Mesothelial cell of epicardium (in vitro differentiated cells): ENCODE measurements at regions not wholly inside any gene's neighbourhood (a gene's known extent, or its start where the extent isn't known, plus 50 kb on each side); places are given as distances from the start of the nearest gene placed in this dataset.

ENCODE experiments used
- DNase-seq, 2 experiments: peaks; one replicate each; pipeline ENCODE4 v3.0.0; 2021; ENCODE audit warnings: low spot score in 2 of 2; ENCODE audit not compliant: unreplicated experiment in 2 of 2
- H3K27ac Mint-ChIP-seq: 2 replicates; pipeline ENCODE4 v1.8.0; 2021; ENCODE audit warnings: mixed read lengths
- H3K27me3 Mint-ChIP-seq: 2 replicates; pipeline ENCODE4 v1.8.0; 2021; ENCODE audit warnings: low read depth, mixed read lengths
- H3K36me3 Mint-ChIP-seq: 2 replicates; pipeline ENCODE4 v1.8.0; 2021; ENCODE audit warnings: mixed read lengths
- H3K4me1 Mint-ChIP-seq: 2 replicates; pipeline ENCODE4 v1.8.0; 2021; ENCODE audit warnings: mixed read lengths
- H3K4me3 Mint-ChIP-seq: 2 replicates; pipeline ENCODE4 v1.8.0; 2021; ENCODE audit warnings: mild to moderate bottlenecking, moderate library complexity, mixed read lengths
- H3K9me3 Mint-ChIP-seq: 2 replicates; pipeline ENCODE4 v1.8.0; 2021; ENCODE audit warnings: mixed read lengths
- TF ChIP-seq, protein P1 (sequence below): fragments of 200-600 bp; sonication (generic); IDR thresholded peaks from one replicate; pipeline ENCODE4 v1.5.0; 2021; ENCODE audit warnings: antibody characterized with exemption; ENCODE audit not compliant: unreplicated experiment

DNA sequence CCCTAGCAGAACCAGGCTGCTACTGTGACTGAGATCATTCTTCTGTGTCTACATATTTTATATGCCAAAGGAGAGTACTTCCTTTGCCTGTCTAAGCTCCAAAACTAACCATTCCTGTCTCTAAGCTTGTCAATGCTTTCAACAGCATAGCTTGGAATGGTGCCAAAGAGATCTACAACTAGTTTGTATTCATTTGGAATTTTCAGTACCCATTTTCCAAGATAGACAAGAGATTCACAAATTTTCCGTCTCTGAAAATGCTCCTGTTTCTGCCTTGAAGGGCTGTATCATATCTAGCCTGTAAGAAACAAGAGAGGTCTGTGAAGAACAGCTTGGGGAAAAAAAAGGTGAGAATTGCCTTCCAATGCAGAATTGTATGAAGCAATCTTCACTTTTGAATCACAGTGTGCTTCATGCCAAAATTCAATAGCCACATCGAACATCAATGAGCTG, 334.4 kb upstream of the ACTBL2 start:
- H3K4me1 Mint-ChIP-seq = peaks cover 23% of the 10 kb centered on the region
- H3K27ac Mint-ChIP-seq = peak overlapping the region; percentile 52
- H3K36me3 Mint-ChIP-seq = peaks cover 3% of the 10 kb centered on the region
- no peak overlapping the region for H3K4me3 Mint-ChIP-seq
- TF ChIP-seq, protein P1, sequence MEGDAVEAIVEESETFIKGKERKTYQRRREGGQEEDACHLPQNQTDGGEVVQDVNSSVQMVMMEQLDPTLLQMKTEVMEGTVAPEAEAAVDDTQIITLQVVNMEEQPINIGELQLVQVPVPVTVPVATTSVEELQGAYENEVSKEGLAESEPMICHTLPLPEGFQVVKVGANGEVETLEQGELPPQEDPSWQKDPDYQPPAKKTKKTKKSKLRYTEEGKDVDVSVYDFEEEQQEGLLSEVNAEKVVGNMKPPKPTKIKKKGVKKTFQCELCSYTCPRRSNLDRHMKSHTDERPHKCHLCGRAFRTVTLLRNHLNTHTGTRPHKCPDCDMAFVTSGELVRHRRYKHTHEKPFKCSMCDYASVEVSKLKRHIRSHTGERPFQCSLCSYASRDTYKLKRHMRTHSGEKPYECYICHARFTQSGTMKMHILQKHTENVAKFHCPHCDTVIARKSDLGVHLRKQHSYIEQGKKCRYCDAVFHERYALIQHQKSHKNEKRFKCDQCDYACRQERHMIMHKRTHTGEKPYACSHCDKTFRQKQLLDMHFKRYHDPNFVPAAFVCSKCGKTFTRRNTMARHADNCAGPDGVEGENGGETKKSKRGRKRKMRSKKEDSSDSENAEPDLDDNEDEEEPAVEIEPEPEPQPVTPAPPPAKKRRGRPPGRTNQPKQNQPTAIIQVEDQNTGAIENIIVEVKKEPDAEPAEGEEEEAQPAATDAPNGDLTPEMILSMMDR = no peak
- H3K27me3 Mint-ChIP-seq = no peaks in the 10 kb centered on the region
- DNase-seq = no peak
- peaks cover 7% of the 10 kb centered on the region for H3K9me3 Mint-ChIP-seq

DNA sequence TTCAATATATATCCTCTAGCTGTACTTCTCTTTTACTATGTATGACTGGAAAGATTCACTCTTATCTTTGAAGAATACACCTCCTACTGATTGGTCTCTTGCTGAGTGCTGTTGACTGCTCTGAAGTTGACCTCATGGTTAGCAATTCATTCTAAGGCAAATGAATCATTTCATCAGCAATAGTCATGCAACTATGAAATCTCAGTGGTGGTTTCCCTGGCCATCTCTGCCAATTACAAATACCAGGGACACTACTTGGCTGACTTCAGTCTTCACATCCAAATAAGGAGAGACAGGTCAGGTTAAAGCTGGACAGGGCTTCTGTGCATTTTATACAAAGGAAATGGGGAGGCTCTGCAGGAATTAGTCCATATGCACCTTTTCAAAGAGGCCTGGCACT, 333.5 kb upstream of the ACTBL2 start:
- H3K9me3 Mint-ChIP-seq = peaks cover 4% of the 10 kb centered on the region
- TF ChIP-seq, protein P1 = no peak

DNA sequence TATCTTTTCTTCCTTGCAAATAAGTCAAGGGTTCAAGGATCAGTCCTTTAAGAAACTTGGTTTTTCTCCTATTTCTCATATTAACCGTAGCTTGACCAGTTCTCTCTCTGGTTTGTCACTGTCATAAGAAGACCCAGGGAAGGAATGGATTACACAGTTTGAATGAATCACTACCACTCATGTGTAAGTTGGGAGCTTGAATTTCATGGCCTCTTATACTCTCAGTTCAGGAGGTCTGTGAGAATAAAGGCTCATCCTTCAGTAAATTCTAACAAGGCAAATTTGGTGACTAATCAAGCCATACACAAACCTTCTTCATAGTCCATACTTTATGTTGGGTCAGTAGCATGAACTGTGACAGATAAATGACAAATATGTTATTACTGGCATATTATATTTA, 323.1 kb upstream of the ACTBL2 start:
- Mint-ChIP-seq H3K4me3 (no peak overlapping the region), H3K4me1 (peaks cover 17% of the 10 kb centered on the region), H3K27me3 (no peaks in the 10 kb centered on the region), H3K27ac (no peak overlapping the region), H3K9me3 (peaks cover 7% of the 10 kb centered on the region), H3K36me3 (no peaks in the 10 kb centered on the region)
- TF ChIP-seq, protein P1 = no peak
- no peak for DNase-seq

More for the DNA sequence above, 333.5 kb upstream of the ACTBL2 start:
- Mint-ChIP-seq H3K4me3 (no peak overlapping the region), H3K4me1 (peaks cover 23% of the 10 kb centered on the region), H3K27ac (peak overlapping the region; percentile 52), H3K36me3 (peaks cover 3% of the 10 kb centered on the region), H3K27me3 (no peaks in the 10 kb centered on the region)
- no peak for DNase-seq

DNA sequence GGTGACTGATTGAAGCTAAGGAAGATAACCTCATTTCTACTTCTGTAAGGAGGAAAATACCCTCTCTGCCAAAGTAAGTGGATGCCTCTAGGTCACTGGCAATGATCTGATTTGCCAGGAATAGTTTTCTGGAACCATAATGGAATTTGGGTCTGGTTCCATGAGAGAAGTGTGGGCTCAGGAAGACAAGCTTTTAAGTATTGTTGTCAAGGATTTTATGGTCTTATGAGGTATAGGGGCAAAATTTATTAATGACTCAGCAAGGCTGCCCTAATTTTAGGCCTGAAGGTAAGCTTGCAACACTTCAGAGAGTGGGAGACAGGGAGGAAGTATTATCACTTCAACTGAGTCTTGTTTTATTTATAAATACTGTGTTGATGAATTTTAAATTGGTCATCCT, 322.6 kb upstream of the ACTBL2 start:
- H3K4me1 Mint-ChIP-seq = peaks cover 17% of the 10 kb centered on the region
- H3K27me3 Mint-ChIP-seq = no peaks in the 10 kb centered on the region
- H3K9me3 Mint-ChIP-seq = peaks cover 11% of the 10 kb centered on the region
- DNase-seq = no peak
- TF ChIP-seq, protein P1 = no peak
- no peak overlapping the region for H3K4me3 Mint-ChIP-seq
- peak overlapping the region; percentile 35 for H3K27ac Mint-ChIP-seq
- no peaks in the 10 kb centered on the region for H3K36me3 Mint-ChIP-seq

DNA sequence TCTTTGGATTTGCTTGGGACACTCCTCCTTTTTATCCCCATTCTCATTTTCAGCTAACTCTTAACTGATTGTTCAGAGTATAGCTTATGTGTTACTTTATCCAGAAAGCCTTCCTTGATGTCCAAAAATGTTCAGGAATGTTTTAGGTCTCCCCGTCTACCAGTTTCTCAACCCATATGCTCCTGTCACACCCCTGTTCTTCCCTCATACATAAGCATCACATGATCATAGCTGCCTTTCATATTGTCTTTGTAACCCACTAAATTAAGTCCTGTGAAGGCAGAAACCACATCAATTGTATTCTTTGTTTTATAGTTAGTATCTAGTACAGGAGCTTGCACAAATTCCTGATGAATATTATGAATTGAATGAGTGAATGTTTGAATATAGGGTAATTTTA, 321.9 kb upstream of the ACTBL2 start:
- DNase-seq = no peak
- TF ChIP-seq, protein P1 = no peak
- H3K9me3 Mint-ChIP-seq = peaks cover 16% of the 10 kb centered on the region
- no peak overlapping the region for H3K4me3 Mint-ChIP-seq
- H3K4me1 Mint-ChIP-seq = peaks cover 17% of the 10 kb centered on the region
- H3K27me3 Mint-ChIP-seq = no peaks in the 10 kb centered on the region
- no peaks in the 10 kb centered on the region for H3K36me3 Mint-ChIP-seq
- H3K27ac Mint-ChIP-seq = peak overlapping the region; percentile 39

DNA sequence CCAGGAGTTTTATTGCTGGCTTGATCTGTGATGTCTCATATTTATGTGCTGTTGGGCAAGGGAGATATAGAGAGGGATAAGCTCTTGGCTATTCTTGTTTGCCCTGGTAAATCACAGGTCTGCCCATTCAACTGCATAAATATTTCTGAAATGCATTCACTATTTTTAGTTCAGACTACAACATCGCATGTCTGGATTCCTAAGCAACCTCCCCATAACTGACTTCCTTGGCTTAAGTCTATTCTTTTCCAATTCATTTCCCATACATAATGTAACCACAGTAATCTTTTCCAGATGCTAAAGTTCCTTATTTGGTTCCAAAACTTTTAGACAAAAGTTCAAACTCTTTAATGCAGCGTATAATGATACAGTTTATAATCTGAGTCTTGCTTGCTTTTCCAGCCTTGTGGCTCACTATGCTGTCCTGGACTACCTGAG, 321.4 kb upstream of the ACTBL2 start:
- no peak for DNase-seq
- TF ChIP-seq, protein P1 = no peak
- peaks cover 17% of the 10 kb centered on the region for H3K4me1 Mint-ChIP-seq
- no peak overlapping the region for H3K4me3 Mint-ChIP-seq
- H3K27me3 Mint-ChIP-seq = no peaks in the 10 kb centered on the region
- H3K36me3 Mint-ChIP-seq = no peaks in the 10 kb centered on the region
- peaks cover 16% of the 10 kb centered on the region for H3K9me3 Mint-ChIP-seq
- peak overlapping the region; percentile 39 for H3K27ac Mint-ChIP-seq
